OCI-LY7 (cell line): ENCODE measurements at regions not wholly inside any gene's neighbourhood (a gene's known extent, or its start where the extent isn't known, plus 50 kb on each side); places are given as distances from the start of the nearest gene placed in this dataset.
"Not testable (repeated sequence)": the region's sequence is repeated elsewhere in the genome, so short reads cannot be mapped to it uniquely, and the experiment has no call there.

Source experiments
- BruUV-seq: library from RNA; stranded (reverse); fragments of 400-500 nt; replicated peaks from 2 replicates; lab custom pipeline; 2021; lab: Mats Ljungman, UMichigan
- CTCF ChIA-PET: fragments of 300-600 bp; sonication (Branson Sonifier 250); formaldehyde crosslinking; loops from one replicate; lab custom pipeline; 2022; ENCODE audit warnings: antibody characterized with exemption; ENCODE audit not compliant: unreplicated experiment; lab: Charles Lee
- POLR2A ChIA-PET: fragments of 300-600 bp; sonication (Branson Sonifier 250); formaldehyde crosslinking; loops from one replicate; lab custom pipeline; 2022; ENCODE audit warnings: antibody characterized with exemption; lab: Charles Lee
- DNase-seq: peaks from one replicate; pipeline ENCODE4 v3.0.0-alpha.2; 2015; ENCODE audit warnings: low spot score
- H2AFZ ChIP-seq: fragments of 200-600 bp; sonication (generic), shearing (Covaris generic); 2 replicates; pipeline ENCODE4 v1.6.1; 2014; ENCODE audit warnings: mild to moderate bottlenecking, antibody characterized with exemption, low read length, moderate library complexity
- H3K27ac ChIP-seq: fragments of 200-600 bp; sonication (generic); 2 replicates; pipeline ENCODE4 v1.5.1; 2014; ENCODE audit warnings: mixed run types, low read depth, mild to moderate bottlenecking, moderate library complexity, low read length, inconsistent platforms; ENCODE audit not compliant: poor library complexity, severe bottlenecking
- H3K36me3 ChIP-seq: fragments of 200-600 bp; sonication (generic); 2 replicates; pipeline ENCODE4 v1.6.1; 2014; ENCODE audit warnings: mild to moderate bottlenecking, antibody characterized with exemption, low read length, moderate library complexity, mixed read lengths; ENCODE audit not compliant: insufficient read depth
- H3K4me1 ChIP-seq: fragments of 200-600 bp; sonication (generic); 2 replicates; pipeline ENCODE4 v1.5.1; 2014; ENCODE audit warnings: mild to moderate bottlenecking, low read length; ENCODE audit not compliant: insufficient read depth, poor library complexity, severe bottlenecking
- H3K4me2 ChIP-seq: fragments of 200-600 bp; sonication (generic); 2 replicates; pipeline ENCODE4 v1.6.1; 2014; ENCODE audit warnings: mild to moderate bottlenecking, low read length
- H3K4me3 ChIP-seq: fragments of 200-600 bp; sonication (generic); 2 replicates; pipeline ENCODE4 v1.5.1; 2014; ENCODE audit warnings: mild to moderate bottlenecking, low read depth, low read length; ENCODE audit not compliant: poor library complexity, severe bottlenecking
- H3K79me2 ChIP-seq: fragments of 200-600 bp; sonication (generic); 2 replicates; pipeline ENCODE4 v1.6.1; 2016; ENCODE audit warnings: low read depth, mild to moderate bottlenecking, low read length, moderate library complexity, mixed read lengths; ENCODE audit not compliant: insufficient read depth
- H3K9me2 ChIP-seq: fragments of 200-600 bp; sonication (generic); 2 replicates; pipeline ENCODE4 v1.6.1; 2016; ENCODE audit warnings: mild to moderate bottlenecking, low read length, mixed read lengths; ENCODE audit not compliant: insufficient read depth
- H3K9me3 ChIP-seq: fragments of 200-600 bp; sonication (generic); 2 replicates; pipeline ENCODE4 v1.6.1; 2014; ENCODE audit warnings: mild to moderate bottlenecking, mixed run types, low read length, mixed read lengths
- H4K20me1 ChIP-seq: fragments of 200-600 bp; sonication (generic); 2 replicates; pipeline ENCODE4 v1.6.1; 2014; ENCODE audit warnings: mild to moderate bottlenecking, antibody characterized with exemption, low read length, moderate library complexity, mixed read lengths; ENCODE audit not compliant: insufficient read depth
- EZH2phosphoT487 ChIP-seq: fragments of 200-600 bp; sonication (generic); IDR thresholded peaks from 2 replicates; pipeline ENCODE4 v1.6.1; 2018; ENCODE audit warnings: low read depth, borderline replicate concordance, mild to moderate bottlenecking, mixed run types, antibody characterized with exemption, low read length, moderate library complexity, mixed read lengths
- intact Hi-C: fragments of 100-400 bp; cut with micrococcal nuclease; formaldehyde crosslinking; loops from one replicate; pipeline ENCODE4 v1.10.0; 2022; ENCODE audit not compliant: unreplicated experiment
- TF ChIP-seq, protein P1 (sequence below): fragments of 200-600 bp; sonication (generic); conservative IDR thresholded peaks from 2 replicates; pipeline ENCODE4 v1.5.1; 2014; ENCODE audit warnings: mild to moderate bottlenecking, antibody characterized with exemption, low read length, moderate library complexity, mixed read lengths

DNA sequence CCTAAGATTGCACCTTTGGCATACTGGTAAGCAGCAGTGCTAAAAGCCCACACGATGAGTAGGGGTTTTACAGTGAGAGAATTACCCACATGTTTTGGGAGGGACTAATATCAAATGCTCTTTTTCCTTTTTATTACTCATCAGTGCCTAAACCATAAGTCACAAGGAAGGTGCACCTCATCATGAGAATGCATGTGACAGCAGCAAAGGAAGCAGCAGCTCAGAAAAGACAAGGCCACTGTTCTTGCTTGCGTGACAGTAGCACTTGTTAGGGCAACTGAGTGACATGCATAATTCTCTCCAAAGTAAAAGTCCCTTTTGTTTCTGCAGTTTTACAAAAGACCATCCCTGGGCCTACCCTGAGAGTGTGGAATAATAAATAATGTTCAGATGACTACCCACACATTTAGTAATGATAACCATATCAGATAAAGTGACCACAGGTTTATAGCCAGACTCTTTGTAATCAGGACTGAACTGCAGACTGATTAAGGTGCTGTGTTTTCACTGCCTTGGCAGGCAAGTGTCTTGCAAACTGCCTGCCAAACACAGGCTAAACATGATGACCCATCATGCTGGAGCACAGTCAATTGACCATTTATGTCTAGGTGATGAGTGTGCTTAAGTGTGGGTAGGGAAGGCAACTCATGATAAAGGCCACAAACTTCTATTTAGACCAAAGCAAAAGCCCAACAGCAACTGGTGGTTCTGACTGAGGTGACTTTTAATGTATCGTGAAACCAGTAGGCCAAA lies 1751.4 kb downstream of the TP53TG3F start:
- intact Hi-C loops, result no loop called here
- Histone ChIP-seq H2AFZ (no peak overlapping the region), H3K4me1 (no peaks in the 10 kb centered on the region), H4K20me1 (no peaks in the 10 kb centered on the region), H3K27ac (no peak overlapping the region), H3K4me3 (no peak overlapping the region), H3K36me3 (no peaks in the 10 kb centered on the region), H3K4me2 (no peak overlapping the region), H3K79me2 (no peaks in the 10 kb centered on the region), H3K9me2 (no peaks in the 10 kb centered on the region), H3K9me3 (no peaks in the 10 kb centered on the region)
- no TSS peak for BruUV-seq
- CTCF ChIA-PET, result no interaction called here
- TF ChIP-seq, protein P1, sequence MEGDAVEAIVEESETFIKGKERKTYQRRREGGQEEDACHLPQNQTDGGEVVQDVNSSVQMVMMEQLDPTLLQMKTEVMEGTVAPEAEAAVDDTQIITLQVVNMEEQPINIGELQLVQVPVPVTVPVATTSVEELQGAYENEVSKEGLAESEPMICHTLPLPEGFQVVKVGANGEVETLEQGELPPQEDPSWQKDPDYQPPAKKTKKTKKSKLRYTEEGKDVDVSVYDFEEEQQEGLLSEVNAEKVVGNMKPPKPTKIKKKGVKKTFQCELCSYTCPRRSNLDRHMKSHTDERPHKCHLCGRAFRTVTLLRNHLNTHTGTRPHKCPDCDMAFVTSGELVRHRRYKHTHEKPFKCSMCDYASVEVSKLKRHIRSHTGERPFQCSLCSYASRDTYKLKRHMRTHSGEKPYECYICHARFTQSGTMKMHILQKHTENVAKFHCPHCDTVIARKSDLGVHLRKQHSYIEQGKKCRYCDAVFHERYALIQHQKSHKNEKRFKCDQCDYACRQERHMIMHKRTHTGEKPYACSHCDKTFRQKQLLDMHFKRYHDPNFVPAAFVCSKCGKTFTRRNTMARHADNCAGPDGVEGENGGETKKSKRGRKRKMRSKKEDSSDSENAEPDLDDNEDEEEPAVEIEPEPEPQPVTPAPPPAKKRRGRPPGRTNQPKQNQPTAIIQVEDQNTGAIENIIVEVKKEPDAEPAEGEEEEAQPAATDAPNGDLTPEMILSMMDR, result no peak
- no peak for TF ChIP-seq EZH2phosphoT487
- POLR2A ChIA-PET, result no interaction called here
- no peak for DNase-seq

DNA sequence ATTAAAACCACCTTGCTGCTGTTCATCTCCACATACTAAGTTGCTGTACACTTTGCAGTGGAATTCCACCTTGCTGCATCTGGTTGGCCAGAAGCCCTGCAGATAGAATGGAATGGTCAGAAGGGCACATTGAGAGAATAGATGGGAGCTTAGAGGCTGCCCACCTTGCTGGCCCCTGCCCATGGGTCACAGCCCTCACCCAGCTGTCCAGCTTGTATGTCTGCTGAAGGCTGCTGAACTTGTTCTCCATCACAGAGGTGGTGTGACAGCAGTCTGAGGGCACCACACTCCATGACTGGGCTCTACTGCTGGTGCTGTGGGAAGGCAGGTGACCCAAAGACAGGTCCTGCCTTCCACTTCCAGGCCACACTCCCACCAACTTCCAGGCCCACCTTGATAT lies 1755.4 kb downstream of the TP53TG3F start:
- Histone ChIP-seq H3K27ac (no peak overlapping the region), H3K79me2 (no peaks in the 10 kb centered on the region), H3K9me3 (0 out of 2 replicates have a peak, but pooled peaks cover 5% of the 10 kb centered on the region), H3K4me3 (no peak overlapping the region), H3K36me3 (no peaks in the 10 kb centered on the region), H3K4me1 (no peaks in the 10 kb centered on the region), H3K4me2 (no peak overlapping the region), H3K9me2 (no peaks in the 10 kb centered on the region), H2AFZ (no peak overlapping the region), H4K20me1 (no peaks in the 10 kb centered on the region)
- ChIA-PET POLR2A (no interaction called here), CTCF (no interaction called here)
- no TSS peak for BruUV-seq
- TF ChIP-seq EZH2phosphoT487, result no peak
- TF ChIP-seq, protein P1, result no peak
- intact Hi-C loops, result no loop called here
- DNase-seq, result no peak

DNA sequence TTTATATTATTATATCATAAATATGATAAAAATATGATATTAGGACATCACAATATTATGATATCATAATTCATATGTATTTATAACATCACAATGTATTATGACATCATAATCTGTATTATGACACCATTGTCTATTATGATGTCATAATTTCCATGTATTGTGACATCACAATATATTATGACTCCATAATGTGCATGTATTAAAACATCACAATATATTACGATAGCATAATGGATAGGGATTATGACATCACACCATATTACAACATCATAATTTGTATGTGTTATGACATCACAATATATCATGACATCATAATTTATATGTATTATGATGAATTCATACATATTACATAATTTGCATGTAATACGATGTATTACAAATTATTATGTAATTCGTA lies 1755.9 kb downstream of the TP53TG3F start:
- H3K9me3 ChIP-seq, result 0 out of 2 replicates have a peak, but pooled peaks cover 5% of the 10 kb centered on the region
- no peaks in the 10 kb centered on the region for H4K20me1 ChIP-seq
- ChIA-PET POLR2A (no interaction called here), CTCF (no interaction called here)
- intact Hi-C loops, result no loop called here
- H3K27ac ChIP-seq, result no peak overlapping the region
- no peak for DNase-seq
- no peak overlapping the region for H3K4me2 ChIP-seq
- no peaks in the 10 kb centered on the region for H3K9me2 ChIP-seq
- no peaks in the 10 kb centered on the region for H3K36me3 ChIP-seq
- no peak overlapping the region for H3K4me3 ChIP-seq
- no peak for TF ChIP-seq EZH2phosphoT487
- TF ChIP-seq, protein P1, result no peak
- H3K4me1 ChIP-seq, result no peaks in the 10 kb centered on the region
- no TSS peak for BruUV-seq
- H3K79me2 ChIP-seq, result no peaks in the 10 kb centered on the region
- no peak overlapping the region for H2AFZ ChIP-seq

DNA sequence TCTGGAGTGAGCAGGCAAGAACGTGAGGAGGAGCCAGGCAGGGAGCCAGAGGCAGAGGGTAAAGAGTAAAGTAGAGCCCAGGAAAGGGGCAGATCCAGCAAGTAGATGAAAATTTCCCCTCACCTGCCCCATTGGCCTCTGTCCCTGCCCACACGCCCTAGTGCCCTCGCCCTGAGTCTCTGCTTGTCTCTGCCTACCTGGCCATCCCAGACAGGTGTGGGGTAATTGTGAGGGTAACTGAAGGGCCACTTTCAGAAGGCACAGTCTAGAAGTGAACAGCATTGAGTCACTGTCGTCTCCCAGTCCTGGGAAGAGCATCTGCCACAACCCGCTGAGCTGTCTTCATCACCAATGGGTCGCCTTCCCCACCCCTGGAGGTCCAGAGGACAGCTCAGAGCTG lies 1756.8 kb downstream of the TP53TG3F start:
- H3K79me2 ChIP-seq, H2AFZ ChIP-seq, H3K27ac ChIP-seq, H3K4me1 ChIP-seq, BruUV-seq, H3K9me2 ChIP-seq, POLR2A ChIA-PET, H4K20me1 ChIP-seq, CTCF ChIA-PET, H3K9me3 ChIP-seq, H3K36me3 ChIP-seq, intact Hi-C loops, DNase-seq, H3K4me3 ChIP-seq, H3K4me2 ChIP-seq: not testable (repeated sequence)
